HepG2 (cell line): ENCODE measurements at regions not wholly inside any gene's neighbourhood (a gene's known extent, or its start where the extent isn't known, plus 50 kb on each side); places are given as distances from the start of the nearest gene placed in this dataset.

Experiments
- ATAC-seq: fragments of 200-7000 bp; cut with Tn5 transposase; 3 replicates; pipeline ENCODE4 v1.9.1; 2020; ENCODE audit warnings: mild to moderate bottlenecking, moderate library complexity
- BruUV-seq: library from RNA; stranded (reverse); fragments of 400-500 nt; replicated peaks from 2 replicates; lab custom pipeline; 2021; lab: Mats Ljungman, UMichigan
- CTCF ChIA-PET: fragments of 300-600 bp; formaldehyde crosslinking; extraction: SDS; loops from one replicate; lab custom pipeline; 2021; ENCODE audit warnings: low total read pairs, inconsistent platforms, low intra/inter-chr PET ratio; lab: Yijun Ruan, JAX
- POLR2A ChIA-PET: fragments of 350-600 bp; sonication (Branson Sonifier 250); formaldehyde crosslinking; loops from one replicate; lab custom pipeline; 2020; ENCODE audit warnings: antibody characterized with exemption, inconsistent platforms; lab: Yijun Ruan, JAX
- DNase-seq: peaks from one replicate; pipeline ENCODE4 v3.0.0-alpha.2; 2015; ENCODE audit warnings: low spot score
- FAIRE-seq: peaks from 3 replicates; lab custom pipeline; 2011; peaks lifted over from hg19 to GRCh38; lab: Jason Lieb, UNC
- H2AFZ ChIP-seq: one replicate; pipeline ENCODE4 v1.6.1; 2011; ENCODE audit warnings: low read length, inconsistent platforms
- H3K27ac ChIP-seq: fragments of 300-600 bp; 3 replicates; pipeline ENCODE4 v1.8.0; 2011; ENCODE audit warnings: mixed run types, mild to moderate bottlenecking, mixed read lengths, low read length, inconsistent platforms; ENCODE audit not compliant: insufficient read depth; ENCODE audit errors: extremely low read length
- H3K27me3 ChIP-seq, 2 experiments: fragments of 200-600 bp in 1 of 2; 2 replicates in 1 of 2; 3 replicates in 1 of 2; pipeline versions ENCODE4 v1.6.0 to v1.8.0; 2011; ENCODE audit warnings: low read length in 2 of 2, mild to moderate bottlenecking in 2 of 2, moderate library complexity in 2 of 2, inconsistent platforms in 1 of 2; ENCODE audit not compliant: insufficient read depth in 2 of 2, control insufficient read depth in 1 of 2
- H3K36me3 ChIP-seq, 2 experiments: fragments of 200-600 bp in 1 of 2; replicated peaks in 1 of 2; 2 replicates in 1 of 2; 3 replicates in 1 of 2; pipeline versions ENCODE4 v1.5.1 to v1.8.0; 2011; ENCODE audit warnings: low read length in 2 of 2, inconsistent platforms in 1 of 2; ENCODE audit not compliant: insufficient read depth in 2 of 2, control insufficient read depth in 1 of 2
- H3K4me1 ChIP-seq: 2 replicates; pipeline ENCODE4 v1.5.1; 2012; ENCODE audit warnings: low read length, inconsistent platforms; ENCODE audit not compliant: insufficient read depth
- H3K4me2 ChIP-seq: 2 replicates; pipeline ENCODE4 v1.6.0; 2011; ENCODE audit warnings: low read depth, low read length, inconsistent platforms
- H3K4me3 ChIP-seq, 3 experiments: fragments of 200-600 bp in 1 of 3; sonication (generic), shearing (Covaris generic) in 1 of 3; replicated peaks in 1 of 3; 2 replicates each; pipeline ENCODE4 v1.5.1; 2011 to 2016; ENCODE audit warnings: low read length in 3 of 3, inconsistent platforms in 2 of 3, low read depth in 2 of 3, mild to moderate bottlenecking in 2 of 3, control low read depth in 1 of 3, mixed read lengths in 1 of 3; ENCODE audit not compliant: insufficient read depth in 1 of 3
- H3K79me2 ChIP-seq: one replicate; pipeline ENCODE4 v1.6.1; 2011; ENCODE audit warnings: low read length, inconsistent platforms; ENCODE audit not compliant: insufficient read depth
- H3K9ac ChIP-seq: 2 replicates; pipeline ENCODE4 v1.6.0; 2011; ENCODE audit warnings: mild to moderate bottlenecking, low read depth, low read length, inconsistent platforms; ENCODE audit not compliant: insufficient read depth
- H3K9me3 ChIP-seq: 2 replicates; pipeline ENCODE4 v1.5.1; 2012; ENCODE audit warnings: mild to moderate bottlenecking, low read length
- H4K20me1 ChIP-seq: 2 replicates; pipeline ENCODE4 v1.6.0; 2011; ENCODE audit warnings: inconsistent platforms, mild to moderate bottlenecking, low read length, moderate library complexity; ENCODE audit not compliant: insufficient read depth
- ARNTL ChIP-seq: sonication (generic); formaldehyde crosslinking; IDR thresholded peaks from 2 replicates; pipeline ENCODE4 v1.4.0; 2020; ENCODE audit warnings: mild to moderate bottlenecking, missing genetic modification reagents
- CC2D1A ChIP-seq: sonication (generic); formaldehyde crosslinking; IDR thresholded peaks from 2 replicates; pipeline ENCODE4 v1.8.1; 2023; ENCODE audit warnings: mild to moderate bottlenecking, missing genetic modification reagents
- CENPX ChIP-seq: sonication (generic); formaldehyde crosslinking; IDR thresholded peaks from 2 replicates; pipeline ENCODE4 v1.9.0; 2021; ENCODE audit warnings: mild to moderate bottlenecking, missing genetic modification reagents, moderate library complexity
- DPF2 ChIP-seq: sonication (generic); formaldehyde crosslinking; IDR thresholded peaks from 2 replicates; pipeline ENCODE4 v1.4.0; 2020; ENCODE audit warnings: mild to moderate bottlenecking, low read depth, missing genetic modification reagents, borderline replicate concordance
- JUNB ChIP-seq: sonication (generic); formaldehyde crosslinking; IDR thresholded peaks from 2 replicates; pipeline ENCODE4 v1.8.0; 2022; ENCODE audit warnings: missing genetic modification reagents, mild to moderate bottlenecking, borderline replicate concordance
- MAFF ChIP-seq: IDR thresholded peaks from 2 replicates; pipeline ENCODE4 v1.6.1; 2011; ENCODE audit warnings: low read depth, low read length, improper control_type of control experiment
- MAFK ChIP-seq, 2 experiments: IDR thresholded peaks in 1 of 2; conservative IDR thresholded peaks in 1 of 2; 2 replicates each; pipeline ENCODE4 v1.6.1; 2011; ENCODE audit warnings: improper control_type of control experiment in 2 of 2, low read length in 2 of 2
- PHF20 ChIP-seq: sonication (generic); formaldehyde crosslinking; IDR thresholded peaks from 2 replicates; pipeline ENCODE4 v1.5.0; 2020; ENCODE audit warnings: mild to moderate bottlenecking, missing genetic modification reagents
- ZBTB7B ChIP-seq: sonication (generic); formaldehyde crosslinking; IDR thresholded peaks from 2 replicates; pipeline ENCODE4 v1.4.0; 2020; ENCODE audit warnings: missing genetic modification reagents
- WGBS: methylation state at CpG from one replicate; pipeline ENCODE4 v1.1.6; 2017; ENCODE audit warnings: low lambda C conversion rate; 5-methylcytosine and 5-hydroxymethylcytosine counted together
- in situ Hi-C: cut with HindIII; loops from 2 replicates; pipeline ENCODE4 v1.10.0; 2017; ENCODE audit warnings: low pct_unique_long_range_greater_than_20kb; ENCODE audit not compliant: extremely low pct_ligation_motif_present
- intact Hi-C: fragments of 100-400 bp; cut with micrococcal nuclease; formaldehyde crosslinking; loops from one replicate; pipeline ENCODE4 v1.10.0; 2022; ENCODE audit not compliant: unreplicated experiment
- TF ChIP-seq, protein P1 (sequence below): IDR thresholded peaks from 2 replicates; pipeline ENCODE4 v1.6.1; 2012; ENCODE audit warnings: inconsistent platforms
- TF ChIP-seq, protein P2 (sequence below): sonication (generic); formaldehyde crosslinking; IDR thresholded peaks from 2 replicates; pipeline ENCODE4 v1.8.1; 2023; ENCODE audit warnings: missing genetic modification reagents, mild to moderate bottlenecking, borderline replicate concordance

DNA sequence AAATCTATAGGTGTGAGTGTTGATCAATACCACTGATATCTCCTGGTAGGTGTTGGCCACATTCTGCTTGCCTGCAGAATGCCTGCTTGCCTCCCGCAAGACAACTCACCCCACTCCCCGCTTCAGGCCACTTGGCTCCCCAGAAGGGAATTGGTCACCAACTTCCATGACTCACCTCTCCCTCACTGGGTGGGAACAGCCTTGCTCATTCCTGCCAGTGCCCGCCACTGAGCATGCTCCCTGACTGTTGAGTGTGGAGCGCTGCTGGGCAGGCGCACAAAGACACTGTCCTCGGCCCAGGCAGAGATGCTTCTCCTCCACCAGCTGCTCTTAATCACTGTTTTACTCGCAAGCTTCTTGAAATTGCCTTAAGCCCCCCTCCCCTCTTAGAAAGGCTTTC is 57.3 kb upstream of the PPP2R3A start:
- FAIRE-seq (no peak), DNase-seq (no peak), ATAC-seq (no peak)
- H3K4me3 ChIP-seq: no peak overlapping the region
- no peaks in the 10 kb centered on the region for H3K79me2 ChIP-seq
- 35% methylated on average over 4 of the region's 7 CpGs for WGBS
- TF ChIP-seq ZBTB7B (CRISPR knock-in tag) (no peak), PHF20 (CRISPR knock-in tag) (no peak), CC2D1A (CRISPR knock-in tag) (no peak), CENPX (no peak), DPF2 (CRISPR knock-in tag) (no peak), JUNB (no peak)
- TF ChIP-seq, protein P1, sequence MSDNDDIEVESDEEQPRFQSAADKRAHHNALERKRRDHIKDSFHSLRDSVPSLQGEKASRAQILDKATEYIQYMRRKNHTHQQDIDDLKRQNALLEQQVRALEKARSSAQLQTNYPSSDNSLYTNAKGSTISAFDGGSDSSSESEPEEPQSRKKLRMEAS: no peak
- POLR2A ChIA-PET: no interaction called here
- no peaks in the 10 kb centered on the region for H3K36me3 ChIP-seq
- no peak overlapping the region for H3K9ac ChIP-seq
- no TSS peak for BruUV-seq
- intact Hi-C loops (no loop called here), in situ Hi-C loops (no loop called here)
- CTCF ChIA-PET: no interaction called here
- H3K9me3 ChIP-seq: no peaks in the 10 kb centered on the region
- H3K27ac ChIP-seq: no peak overlapping the region
- H3K4me1 ChIP-seq: no peaks in the 10 kb centered on the region
- no peak overlapping the region for H3K4me2 ChIP-seq
- H2AFZ ChIP-seq: no peak overlapping the region
- no peaks in the 10 kb centered on the region for H4K20me1 ChIP-seq
- peaks cover 0 to 4% of the 10 kb centered on the region in 2 experiments; a peak in 1 of 5 replicates for H3K27me3 ChIP-seq

DNA sequence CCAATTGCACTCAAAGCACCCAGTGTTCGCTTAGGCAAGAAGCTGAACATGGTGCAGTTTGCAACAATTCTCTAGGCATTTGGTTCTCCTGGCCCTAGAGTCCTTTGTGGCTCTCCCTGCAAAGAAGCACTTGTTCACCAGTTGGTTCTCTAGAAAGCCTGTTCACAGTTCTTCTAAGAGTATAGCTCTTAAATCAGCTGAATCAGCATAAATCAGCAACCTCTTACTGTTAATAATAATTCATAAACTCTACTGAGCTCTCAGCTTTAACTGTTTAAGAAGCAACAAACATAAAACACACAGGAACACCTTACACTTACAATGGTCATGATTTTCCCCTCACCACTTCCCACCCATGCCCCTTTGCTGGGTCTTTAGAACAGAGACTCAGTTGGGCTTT is 56.8 kb upstream of the PPP2R3A start:
- Histone ChIP-seq H3K4me2 (no peak overlapping the region), H4K20me1 (no peaks in the 10 kb centered on the region), H3K9ac (no peak overlapping the region), H3K4me1 (no peaks in the 10 kb centered on the region), H3K36me3 (no peaks in the 10 kb centered on the region), H3K27me3 (peaks cover 0 to 4% of the 10 kb centered on the region in 2 experiments; a peak in 1 of 5 replicates), H3K27ac (no peak overlapping the region), H2AFZ (no peak overlapping the region), H3K79me2 (no peaks in the 10 kb centered on the region), H3K9me3 (no peaks in the 10 kb centered on the region), H3K4me3 (no peak overlapping the region)
- FAIRE-seq (no peak), DNase-seq (no peak), ATAC-seq (no peak)
- in situ Hi-C loops: no loop called here
- TF ChIP-seq, protein P2, sequence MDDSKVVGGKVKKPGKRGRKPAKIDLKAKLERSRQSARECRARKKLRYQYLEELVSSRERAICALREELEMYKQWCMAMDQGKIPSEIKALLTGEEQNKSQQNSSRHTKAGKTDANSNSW (CRISPR knock-in tag): no peak
- peak; percentile 98 for TF ChIP-seq MAFF
- TF ChIP-seq MAFK (conservative IDR thresholded peaks at IDR 0.05 in 1 of 2, IDR thresholded peaks at IDR 0.05 in 1 of 2; ENCODE audit: low read length in 2 of 2): peak; percentile 96 to 99
- no peak for TF ChIP-seq ARNTL (CRISPR knock-in tag)
- no TSS peak for BruUV-seq
- intact Hi-C loops: no loop called here
- POLR2A ChIA-PET: no interaction called here
- WGBS: 33% methylated on average over 1 of the region's 1 CpG
- CTCF ChIA-PET: no interaction called here
